22Rv1 (cell line): ENCODE measurements at regions not wholly inside any gene's neighbourhood (a gene's known extent, or its start where the extent isn't known, plus 50 kb on each side); places are given as distances from the start of the nearest gene placed in this dataset.

Experiments
- CTCF ChIP-seq: fragments of 450-650 bp; IDR thresholded peaks from 2 replicates; pipeline ENCODE4 v1.5.1; 2017; ENCODE audit warnings: mild to moderate bottlenecking
- ZFX ChIP-seq: fragments of 450-650 bp; IDR thresholded peaks from 2 replicates; pipeline ENCODE4 v1.6.1; 2017; ENCODE audit warnings: antibody characterized with exemption, borderline replicate concordance

- TF ChIP-seq CTCF (no peak), ZFX (no peak)
These were observed 1008.0 kb downstream of the GLUD2 start for GRCh38 chrX:122055460-122055859.
